Suppressor macrophage (primary cell): ENCODE measurements at regions not wholly inside any gene's neighbourhood (a gene's known extent, or its start where the extent isn't known, plus 50 kb on each side); places are given as distances from the start of the nearest gene placed in this dataset.
A peak's percentile ranks its signal among the peaks of the same experiment; 100 is the strongest.
"Not testable (repeated sequence)": the region's sequence is repeated elsewhere in the genome, so short reads cannot be mapped to it uniquely, and the experiment has no call there.

Source experiments
- DNase-seq, 4 experiments: peaks; one replicate each; pipeline ENCODE4 v3.0.0-alpha.2; 2020 to 2022

DNA sequence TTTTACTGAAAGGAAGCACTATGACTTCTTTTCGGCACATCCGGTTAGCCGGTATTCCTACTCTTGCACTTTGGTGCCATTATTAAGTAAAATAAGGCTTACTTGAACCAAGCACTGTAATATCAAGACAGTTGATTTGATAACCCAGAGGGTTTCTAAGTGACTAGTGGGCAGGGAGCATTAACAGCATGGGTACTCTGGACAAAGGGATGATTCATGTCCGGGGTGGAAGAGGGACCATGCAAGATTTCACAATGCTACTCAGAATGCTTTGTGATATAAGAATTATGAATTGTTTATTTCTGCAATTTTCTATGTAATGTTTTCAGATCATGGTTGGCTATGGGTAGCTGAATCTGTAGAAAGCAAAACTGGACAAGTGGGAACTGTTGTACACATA, 282.1 kb downstream of the TDRD3 start:
- DNase-seq = no peak

DNA sequence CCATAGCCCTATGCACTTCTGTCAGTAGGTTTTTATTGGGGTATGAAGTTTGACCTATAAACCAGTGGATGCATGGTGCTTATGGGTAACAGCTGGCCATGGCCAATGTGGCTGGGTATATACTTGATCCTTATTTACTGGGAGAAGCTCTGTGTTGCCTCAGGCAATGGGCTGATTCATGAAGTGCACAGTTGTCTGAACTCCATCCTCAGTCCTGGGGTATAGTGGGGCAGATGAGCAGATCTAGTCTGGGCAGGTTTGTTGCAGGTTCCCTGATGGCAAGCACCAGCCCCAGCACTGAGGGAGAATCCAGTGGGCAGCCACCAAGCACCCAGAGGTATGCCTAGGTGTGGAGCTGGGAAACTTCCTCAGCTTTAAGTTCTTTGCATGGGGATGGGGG, 274.4 kb downstream of the TDRD3 start:
- DNase-seq = no peak

DNA sequence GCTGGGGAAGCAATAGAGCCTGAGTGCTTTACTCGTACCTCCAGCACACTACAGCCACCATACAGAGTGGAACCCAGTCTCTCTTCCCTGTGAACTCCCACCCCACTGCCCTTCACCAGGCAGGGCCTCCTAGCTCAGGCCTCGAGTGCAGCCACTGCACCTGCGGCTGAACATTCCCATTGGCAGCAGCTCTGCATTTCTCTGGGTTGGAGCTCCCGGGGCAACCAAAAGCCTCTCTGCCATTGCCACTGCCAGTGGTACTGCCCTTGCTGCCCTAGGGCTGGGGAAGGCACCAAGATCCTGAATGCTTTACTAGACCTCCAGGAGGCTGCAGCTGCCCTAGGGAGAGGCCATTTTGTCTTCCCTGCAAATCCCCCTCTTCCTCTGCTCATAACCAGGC, 266.8 kb downstream of the TDRD3 start:
- DNase-seq = no peak

DNA sequence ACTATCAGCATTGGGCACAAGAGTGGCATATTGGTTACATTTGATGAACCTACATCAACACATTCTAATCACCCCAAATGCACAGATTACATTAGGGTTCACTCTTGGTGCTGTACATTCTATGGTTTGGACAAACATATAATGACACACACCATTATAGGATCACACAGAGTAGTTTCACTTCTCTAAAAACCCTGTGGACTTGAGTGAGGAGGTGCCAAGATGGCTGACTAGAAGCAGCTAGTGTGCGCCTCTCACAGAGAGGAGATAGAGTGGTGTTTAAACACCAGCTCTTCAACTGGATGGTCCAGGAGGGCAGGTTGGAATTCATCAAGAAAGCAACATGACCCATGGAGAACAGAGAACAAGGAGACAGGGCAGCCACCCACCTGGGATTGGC, 265.6 kb downstream of the TDRD3 start:
- DNase-seq = no peak

DNA sequence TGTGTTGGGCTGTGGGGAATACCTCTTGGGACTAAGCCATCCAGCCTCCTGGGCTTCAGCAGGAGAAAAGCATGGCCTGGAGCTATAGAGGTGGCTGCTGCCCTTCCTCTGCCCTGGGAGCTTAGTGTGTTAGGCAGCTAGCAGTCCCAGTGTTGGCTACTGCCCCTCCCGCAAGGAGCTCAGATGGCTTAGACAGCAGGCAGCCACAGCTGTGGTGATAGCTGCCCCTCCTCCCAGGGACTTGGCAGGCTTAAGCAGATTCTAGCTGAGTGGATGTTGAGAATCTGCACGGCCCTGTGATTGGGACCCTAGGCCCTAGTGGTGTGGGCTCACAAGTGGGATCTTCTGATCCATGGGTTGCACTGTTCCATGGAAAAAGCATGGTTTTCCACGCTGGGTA, 264.5 kb downstream of the TDRD3 start:
- DNase-seq = no peak

DNA sequence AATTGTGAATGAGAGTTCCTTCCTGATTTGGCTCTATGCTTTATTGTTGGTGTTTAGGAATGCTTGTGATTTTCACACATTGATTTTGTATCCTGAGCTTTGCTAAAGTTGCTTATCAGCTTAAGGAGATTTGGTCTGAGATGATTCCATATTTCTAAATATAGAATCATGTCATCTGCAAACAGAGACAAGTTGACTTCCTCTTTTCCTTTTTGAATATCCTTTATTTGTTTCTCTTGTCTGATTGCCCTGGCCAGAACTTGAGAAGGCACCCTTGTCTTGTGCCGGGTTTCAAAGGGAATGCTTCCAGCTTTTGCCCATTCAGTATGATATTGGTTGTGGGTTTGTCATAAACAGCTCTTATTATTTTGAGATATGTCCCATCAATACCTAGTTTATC, 260.6 kb downstream of the TDRD3 start:
- DNase-seq = not testable (repeated sequence)

DNA sequence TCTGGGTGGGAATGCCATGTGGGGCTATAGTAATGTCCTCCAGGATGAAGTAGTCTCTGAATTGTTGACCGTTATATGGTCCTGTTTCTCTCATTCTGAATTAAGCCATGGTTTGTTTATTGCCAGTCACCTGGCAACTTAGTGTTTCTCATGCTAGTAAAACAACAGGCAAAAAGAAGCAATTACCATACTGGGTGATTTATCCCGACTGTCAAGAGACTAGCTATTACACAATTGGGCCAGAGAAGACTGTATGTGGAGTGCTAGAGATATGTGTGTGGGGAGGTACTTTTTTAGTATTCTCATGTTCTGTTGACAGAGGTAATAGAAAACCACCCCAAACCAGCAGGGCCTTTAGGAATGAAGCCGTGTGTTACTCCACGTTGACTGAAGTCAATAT, 258.2 kb downstream of the TDRD3 start:
- no peak for DNase-seq

DNA sequence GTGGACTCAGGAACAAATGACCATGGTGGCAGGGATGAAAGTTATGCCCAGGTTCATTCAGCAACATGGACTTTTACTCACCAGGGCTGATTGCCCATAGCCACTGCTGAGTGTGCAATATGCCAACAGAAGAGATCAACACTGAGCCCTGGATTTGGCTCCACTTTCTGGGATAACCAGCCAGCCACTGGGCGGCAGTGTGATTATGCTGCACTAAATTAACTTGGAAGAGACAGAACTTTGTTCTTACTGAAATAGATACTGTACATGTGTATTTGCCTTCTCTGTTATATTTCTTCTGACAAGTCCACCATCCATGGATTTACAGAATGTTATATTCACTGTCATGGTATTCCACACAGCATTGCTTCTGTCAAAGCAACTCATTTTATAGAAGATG, 257.4 kb downstream of the TDRD3 start:
- no peak for DNase-seq

DNA sequence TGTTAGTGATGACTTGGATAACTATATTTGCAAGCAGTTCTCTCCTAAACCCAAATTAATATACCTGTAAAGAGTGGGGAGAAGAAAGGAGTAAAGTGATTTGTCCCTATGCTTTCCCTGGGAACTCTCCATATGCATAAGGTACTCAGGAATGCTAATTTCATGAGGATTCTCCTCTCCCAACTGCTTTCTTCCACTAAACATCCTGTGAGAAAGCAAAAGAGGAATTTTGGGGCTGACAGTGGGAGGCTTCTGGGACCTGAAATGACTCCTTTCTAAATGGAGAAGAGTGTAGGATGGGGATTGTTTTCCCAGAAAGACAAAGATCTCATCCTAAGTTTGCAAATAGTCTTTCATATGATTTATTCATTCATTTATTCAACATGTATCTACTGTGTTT, 250.5 kb downstream of the TDRD3 start:
- DNase-seq = no peak

DNA sequence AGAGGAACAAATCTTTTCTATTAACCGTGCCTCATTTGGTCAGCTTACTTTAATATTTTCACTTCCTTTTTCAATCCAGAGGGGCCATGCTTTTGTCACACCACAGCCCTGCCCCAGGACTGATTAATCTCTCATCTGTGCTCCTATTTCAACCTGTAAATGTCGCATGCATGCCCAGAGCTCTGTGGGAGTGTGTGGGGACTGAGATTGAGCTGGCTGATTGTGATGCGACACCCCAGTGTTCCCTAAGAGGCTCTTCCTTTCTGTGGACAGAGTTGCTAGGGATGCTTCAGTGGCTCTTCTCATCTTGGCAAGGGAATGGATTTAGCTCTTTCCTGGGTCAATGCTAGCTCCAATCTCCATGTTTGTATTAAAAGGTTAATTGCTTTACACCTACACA, 249.6 kb downstream of the TDRD3 start:
- no peak for DNase-seq

DNA sequence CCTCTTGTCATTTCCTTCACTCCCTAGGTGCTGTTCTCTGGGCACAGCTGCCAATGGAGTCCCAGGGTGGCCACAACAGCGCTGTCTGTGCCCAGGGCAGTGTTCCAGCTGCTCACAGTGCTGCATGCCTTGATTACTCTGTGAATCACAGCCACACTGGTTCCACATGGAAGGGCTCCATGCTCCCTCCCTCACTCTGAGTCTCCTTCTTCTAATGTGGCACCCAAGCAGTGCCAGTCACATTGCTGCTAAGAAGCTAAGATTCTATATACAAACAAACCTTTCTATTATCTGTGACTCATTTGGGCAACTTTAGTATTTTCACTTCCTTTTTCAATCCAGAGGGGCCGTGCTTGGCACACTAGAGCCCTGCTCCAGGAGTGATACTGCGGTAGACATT, 248.7 kb downstream of the TDRD3 start:
- no peak for DNase-seq

DNA sequence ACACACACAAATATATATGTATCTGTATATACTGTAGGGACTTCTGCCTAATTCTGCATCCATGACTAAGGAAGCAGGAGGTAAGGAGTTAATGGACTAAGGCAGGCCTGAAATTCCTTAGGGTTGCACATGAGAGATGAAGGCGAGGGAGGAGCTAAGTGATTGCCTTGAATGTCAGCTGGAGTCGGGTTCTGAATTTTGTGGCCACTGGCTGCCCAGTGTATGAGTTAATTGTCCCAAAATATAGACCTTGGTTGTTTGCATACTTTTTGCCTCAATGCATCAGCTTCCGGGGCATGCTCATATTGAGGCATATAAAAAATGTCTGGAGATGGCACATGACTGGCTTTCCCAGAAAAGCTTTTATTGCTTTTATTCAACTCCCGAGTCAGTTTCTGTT, 245.5 kb downstream of the TDRD3 start:
- no peak for DNase-seq

DNA sequence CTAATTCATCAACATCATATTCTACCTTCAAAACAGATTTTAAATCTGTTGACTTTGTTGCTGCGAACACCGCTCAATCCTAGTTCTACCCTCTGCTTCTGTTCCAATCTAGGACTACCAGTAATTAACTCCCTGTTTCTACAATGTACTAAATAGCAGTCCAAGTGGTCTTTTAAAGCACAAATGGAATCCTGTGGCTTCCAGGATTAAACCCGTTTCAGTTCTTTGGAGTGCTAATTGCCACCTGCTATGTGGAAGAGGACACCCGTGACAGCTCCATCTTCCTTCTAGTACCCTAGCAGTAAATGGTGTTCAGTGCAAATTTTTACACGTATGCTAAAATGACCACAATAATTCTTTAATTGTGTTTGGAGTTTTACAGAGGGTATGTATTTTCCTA, 232.1 kb downstream of the TDRD3 start:
- DNase-seq = no peak

DNA sequence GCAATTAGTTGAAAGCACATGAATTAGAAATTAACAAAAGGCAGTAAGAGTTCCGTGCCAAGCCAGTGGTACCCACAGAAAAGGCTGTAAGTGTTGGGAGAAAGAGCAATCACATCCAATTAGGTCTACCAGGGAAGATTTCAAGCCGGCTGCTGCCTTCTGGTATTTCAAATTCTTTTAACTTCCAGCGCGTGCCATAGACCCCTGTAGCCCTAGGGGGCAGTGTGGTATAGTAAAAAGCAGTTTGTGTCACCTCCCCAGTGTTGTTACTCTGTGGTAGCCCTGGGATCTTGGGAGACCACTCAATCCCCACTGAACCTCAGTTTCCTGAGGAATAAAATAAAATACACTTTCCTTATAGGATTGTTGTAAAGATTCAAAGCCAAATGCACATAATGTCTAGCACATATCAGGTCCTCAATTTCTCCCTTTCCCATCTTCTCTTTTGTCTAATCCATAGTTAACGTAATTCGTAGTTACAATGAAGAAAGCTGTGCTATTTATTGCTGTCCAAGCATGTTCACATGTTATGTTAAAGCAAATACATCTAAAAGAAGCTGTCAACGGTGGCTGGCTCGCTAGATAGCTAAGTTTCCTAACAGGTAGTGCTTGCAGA, 230.2 kb downstream of the TDRD3 start:
- DNase-seq = peak in 3 of 4 experiments; percentile 1 to 14 (median 2)
